Esophagus squamous epithelium (tissue), 4 donors: ENCODE measurements at regions not wholly inside any gene's neighbourhood (a gene's known extent, or its start where the extent isn't known, plus 50 kb on each side); places are given as distances from the start of the nearest gene placed in this dataset.

Experiments
- POLR2A ChIP-seq, 4 donors: fragments of 450-650 bp; IDR thresholded peaks; one replicate each; pipeline ENCODE4 v1.6.1; 2017; ENCODE audit warnings: antibody characterized with exemption in 4 of 4, mild to moderate bottlenecking in 4 of 4, moderate library complexity in 3 of 4
- TF ChIP-seq, protein P1 (sequence below), 6 experiments: fragments of 450-650 bp in 4 of 6; fragments of 200-600 bp in 2 of 6; sonication (generic) in 2 of 6; IDR thresholded peaks; one replicate each; pipeline ENCODE4 v1.5.1; 2016 to 2019; ENCODE audit warnings: antibody characterized with exemption in 6 of 6, mild to moderate bottlenecking in 4 of 6, moderate library complexity in 4 of 6

DNA sequence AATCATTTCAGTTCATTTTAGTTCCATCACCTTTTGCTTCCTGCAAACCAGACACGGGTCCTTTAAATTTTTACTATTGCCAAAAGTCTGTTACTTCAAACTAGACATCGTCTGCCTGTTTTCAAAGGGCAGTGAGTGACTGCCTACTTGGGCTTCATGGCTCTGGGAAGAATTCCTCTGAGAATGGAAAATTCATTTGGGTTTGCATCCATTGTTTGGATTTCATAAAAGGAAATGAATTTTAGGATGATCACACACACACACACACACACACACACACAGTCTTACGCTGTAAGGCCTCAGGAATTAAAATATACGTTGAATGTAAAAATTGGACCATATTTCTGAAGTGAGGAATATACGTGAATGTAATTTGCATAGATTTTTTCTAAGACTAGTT, 1584.3 kb upstream of the ACVR2A start:
- no peak for TF ChIP-seq POLR2A (IDR thresholded peaks at IDR 0.05)
- TF ChIP-seq, protein P1, sequence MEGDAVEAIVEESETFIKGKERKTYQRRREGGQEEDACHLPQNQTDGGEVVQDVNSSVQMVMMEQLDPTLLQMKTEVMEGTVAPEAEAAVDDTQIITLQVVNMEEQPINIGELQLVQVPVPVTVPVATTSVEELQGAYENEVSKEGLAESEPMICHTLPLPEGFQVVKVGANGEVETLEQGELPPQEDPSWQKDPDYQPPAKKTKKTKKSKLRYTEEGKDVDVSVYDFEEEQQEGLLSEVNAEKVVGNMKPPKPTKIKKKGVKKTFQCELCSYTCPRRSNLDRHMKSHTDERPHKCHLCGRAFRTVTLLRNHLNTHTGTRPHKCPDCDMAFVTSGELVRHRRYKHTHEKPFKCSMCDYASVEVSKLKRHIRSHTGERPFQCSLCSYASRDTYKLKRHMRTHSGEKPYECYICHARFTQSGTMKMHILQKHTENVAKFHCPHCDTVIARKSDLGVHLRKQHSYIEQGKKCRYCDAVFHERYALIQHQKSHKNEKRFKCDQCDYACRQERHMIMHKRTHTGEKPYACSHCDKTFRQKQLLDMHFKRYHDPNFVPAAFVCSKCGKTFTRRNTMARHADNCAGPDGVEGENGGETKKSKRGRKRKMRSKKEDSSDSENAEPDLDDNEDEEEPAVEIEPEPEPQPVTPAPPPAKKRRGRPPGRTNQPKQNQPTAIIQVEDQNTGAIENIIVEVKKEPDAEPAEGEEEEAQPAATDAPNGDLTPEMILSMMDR (IDR thresholded peaks at IDR 0.05): no peak
